Body of pancreas (tissue), 4 donors: ENCODE measurements at regions not wholly inside any gene's neighbourhood (a gene's known extent, or its start where the extent isn't known, plus 50 kb on each side); places are given as distances from the start of the nearest gene placed in this dataset.

Source experiments
- ATAC-seq: fragments of 150-250 bp; one replicate; pipeline ENCODE4 v1.9.1; 2016
- DNase-seq, 4 donors: peaks; one replicate each; pipeline ENCODE4 v3.0.0-alpha.2; 2019
- H3K27ac ChIP-seq, 4 donors: fragments of 200-600 bp; sonication (generic); 1 replicate in 3 of 4; 2 replicates in 1 of 4; pipeline versions ENCODE4 v1.5.1 to v1.6.1; 2016 to 2019; ENCODE audit warnings: mild to moderate bottlenecking in 1 of 4, mixed read lengths in 1 of 4, moderate library complexity in 1 of 4
- H3K27me3 ChIP-seq, 2 donors: fragments of 200-600 bp; sonication (generic); one replicate each; pipeline ENCODE4 v1.6.0; 2016; ENCODE audit warnings: mild to moderate bottlenecking in 1 of 2
- H3K36me3 ChIP-seq, 2 donors: fragments of 200-600 bp; sonication (generic); replicated peaks in 1 of 2; 2 replicates each; pipeline ENCODE4 v1.5.1; 2016; ENCODE audit warnings: low read depth in 2 of 2; ENCODE audit not compliant: insufficient read depth in 1 of 2
- H3K4me1 ChIP-seq: fragments of 200-600 bp; sonication (generic); one replicate; pipeline ENCODE4 v1.6.0; 2016
- H3K4me3 ChIP-seq, 2 donors: fragments of 200-600 bp; sonication (generic); 1 replicate in 1 of 2; 2 replicates in 1 of 2; pipeline ENCODE4 v1.5.1; 2016 to 2019
- H3K9me3 ChIP-seq, 3 donors: fragments of 200-600 bp; sonication (generic); 1 replicate in 2 of 3; 2 replicates in 1 of 3; pipeline ENCODE4 v1.5.1; 2016
- CTCF ChIP-seq, 7 experiments: fragments of 450-650 bp in 4 of 7; fragments of 200-600 bp in 3 of 7; sonication (generic) in 3 of 7; IDR thresholded peaks; one replicate each; pipeline ENCODE4 v1.5.1; 2016 to 2019; ENCODE audit warnings: antibody characterized with exemption in 7 of 7
- POLR2A ChIP-seq, 3 donors: fragments of 450-650 bp; IDR thresholded peaks; one replicate each; pipeline ENCODE4 v1.6.1; 2016; ENCODE audit warnings: antibody characterized with exemption in 3 of 3, mild to moderate bottlenecking in 2 of 3
- WGBS, 2 donors: methylation state at CpG; one replicate each; pipeline ENCODE4 v1.1.5; 2017; 5-methylcytosine and 5-hydroxymethylcytosine counted together
- intact Hi-C: fragments of 100-400 bp; cut with DNase I; formaldehyde crosslinking; loops from one replicate; pipeline ENCODE4 v1.15.1; 2023

GRCh38 chr12:24198936-24199671, 249.6 kb upstream of the SOX5 start:
- intact Hi-C loops = no loop called here
- no peak for DNase-seq
- Histone ChIP-seq H3K4me3 (no peak overlapping the region), H3K27me3 (no peaks in the 10 kb centered on the region), H3K27ac (no peak overlapping the region), H3K36me3 (no peaks in the 10 kb centered on the region), H3K4me1 (no peaks in the 10 kb centered on the region), H3K9me3 (no peaks in the 10 kb centered on the region)
- no peak for TF ChIP-seq CTCF (IDR thresholded peaks at IDR 0.05)
- no peak for TF ChIP-seq POLR2A (IDR thresholded peaks at IDR 0.05)
- no peak for ATAC-seq
- 61 to 62% methylated on average over 11 of the region's 11 CpGs for WGBS, 2 donors

GRCh38 chr12:24198070-24198469, 248.6 kb upstream of the SOX5 start:
- H3K4me3 ChIP-seq = no peak overlapping the region

GRCh38 chr12:24197532-24197931, 248.1 kb upstream of the SOX5 start:
- ATAC-seq = no peak
- Histone ChIP-seq H3K27me3 (no peaks in the 10 kb centered on the region), H3K36me3 (no peaks in the 10 kb centered on the region), H3K9me3 (no peaks in the 10 kb centered on the region), H3K4me1 (no peaks in the 10 kb centered on the region), H3K27ac (no peak overlapping the region), H3K4me3 (no peak overlapping the region)
- intact Hi-C loops = no loop called here
- DNase-seq = no peak
- TF ChIP-seq CTCF (IDR thresholded peaks at IDR 0.05) (no peak), POLR2A (IDR thresholded peaks at IDR 0.05) (no peak)
- WGBS, 2 donors = 52 to 65% methylated on average over 5 of the region's 5 CpGs

More at GRCh38 chr12:24198070-24198469, 248.6 kb upstream of the SOX5 start:
- no peak for ATAC-seq
- no peaks in the 10 kb centered on the region for H3K4me1 ChIP-seq
- no peak overlapping the region for H3K27ac ChIP-seq
- TF ChIP-seq CTCF (IDR thresholded peaks at IDR 0.05) (no peak), POLR2A (IDR thresholded peaks at IDR 0.05) (no peak)
- H3K27me3 ChIP-seq = no peaks in the 10 kb centered on the region
- intact Hi-C loops = no loop called here
- no peak for DNase-seq
- no peaks in the 10 kb centered on the region for H3K36me3 ChIP-seq
- H3K9me3 ChIP-seq = no peaks in the 10 kb centered on the region
- whole genome bisulfite sequencing, 2 donors = 56 to 60% methylated on average over 3 of the region's 3 CpGs

- Histone ChIP-seq H3K4me3 (no peak overlapping the region), H3K27me3 (no peaks in the 10 kb centered on the region), H3K9me3 (no peaks in the 10 kb centered on the region), H3K4me1 (no peaks in the 10 kb centered on the region), H3K27ac (no peak overlapping the region), H3K36me3 (no peaks in the 10 kb centered on the region)
- intact Hi-C loops = no loop called here
- ATAC-seq (no peak), DNase-seq (no peak)
- no peak for TF ChIP-seq POLR2A (IDR thresholded peaks at IDR 0.05)
- TF ChIP-seq CTCF (IDR thresholded peaks at IDR 0.05) = no peak
- WGBS, 2 donors = 72 to 77% methylated on average over 4 of the region's 4 CpGs
Observed at GRCh38 chr12:24195063-24195462, 245.6 kb upstream of the SOX5 start.

GRCh38 chr12:24191117-24191516, 241.6 kb upstream of the SOX5 start:
- H3K9me3 ChIP-seq = no peaks in the 10 kb centered on the region
- ATAC-seq (no peak), DNase-seq (no peak)
- TF ChIP-seq POLR2A (IDR thresholded peaks at IDR 0.05) (no peak), CTCF (IDR thresholded peaks at IDR 0.05) (no peak)
- no peaks in the 10 kb centered on the region for H3K4me1 ChIP-seq
- no peaks in the 10 kb centered on the region for H3K27me3 ChIP-seq
- H3K27ac ChIP-seq = no peak overlapping the region
- 65 to 80% methylated on average over 5 of the region's 5 CpGs for WGBS, 2 donors
- intact Hi-C loops = no loop called here
- no peak overlapping the region for H3K4me3 ChIP-seq
- no peaks in the 10 kb centered on the region for H3K36me3 ChIP-seq
